ENCODE measurements at regions not wholly inside any gene's neighbourhood (a gene's known extent, or its start where the extent isn't known, plus 50 kb on each side); places are given as distances from the start of the nearest gene placed in this dataset.

GRCh38 chr18:10143596-10143995, 229.8 kb downstream of the VAPA start:
- TF ChIP-seq YY1 (IDR thresholded peaks at IDR 0.05; ENCODE audit: insufficient read depth, insufficient read length) (no peak), SUZ12 (IDR thresholded peaks at IDR 0.05; ENCODE audit: extremely low read depth, insufficient read depth, insufficient read length) (no peak)
